Activated CD4-positive, alpha-beta T cell treated with anti-CD3 and anti-CD28 coated beads for 48 hours (primary cell): ENCODE measurements at regions not wholly inside any gene's neighbourhood (a gene's known extent, or its start where the extent isn't known, plus 50 kb on each side); places are given as distances from the start of the nearest gene placed in this dataset.
"Not testable (repeated sequence)": the region's sequence is repeated elsewhere in the genome, so short reads cannot be mapped to it uniquely, and the experiment has no call there.

Source experiments
- DNase-seq: peaks from one replicate; pipeline ENCODE4 v3.0.0-alpha.2; 2020

- no peak for DNase-seq
These were observed 231.4 kb upstream of the ECI2 start for GRCh38 chr6:4366635-4367395.

GRCh38 chr6:4365686-4366085 lies 230.3 kb upstream of the ECI2 start:
- DNase-seq: no peak

GRCh38 chr6:4364711-4365110 lies 229.3 kb upstream of the ECI2 start:
- DNase-seq: no peak

GRCh38 chr6:4364172-4364571 lies 228.8 kb upstream of the ECI2 start:
- no peak for DNase-seq

- DNase-seq: no peak
These were observed 228.3 kb upstream of the ECI2 start for GRCh38 chr6:4363656-4364055.

- DNase-seq: no peak
These were observed 227.0 kb upstream of the ECI2 start for GRCh38 chr6:4362326-4362725.

- DNase-seq: no peak
These were observed 225.5 kb upstream of the ECI2 start for GRCh38 chr6:4360920-4361319.

GRCh38 chr6:4359108-4359730 lies 223.8 kb upstream of the ECI2 start:
- no peak for DNase-seq

GRCh38 chr6:4358414-4359107 lies 223.2 kb upstream of the ECI2 start:
- peak; percentile 63 for DNase-seq

GRCh38 chr6:4357660-4358152 lies 222.3 kb upstream of the ECI2 start:
- DNase-seq: not testable (repeated sequence)

- no peak for DNase-seq
These were observed 221.7 kb upstream of the ECI2 start for GRCh38 chr6:4356899-4357659.

- no peak for DNase-seq
These were observed 219.9 kb upstream of the ECI2 start for GRCh38 chr6:4355241-4355640.

- no peak for DNase-seq
These were observed 218.8 kb upstream of the ECI2 start for GRCh38 chr6:4354181-4354580.

GRCh38 chr6:4352731-4353130 lies 217.4 kb upstream of the ECI2 start:
- no peak for DNase-seq

GRCh38 chr6:4352322-4352669 lies 216.9 kb upstream of the ECI2 start:
- DNase-seq: no peak

- DNase-seq: no peak
These were observed 216.3 kb upstream of the ECI2 start for GRCh38 chr6:4351520-4352321.

- DNase-seq: no peak
These were observed 215.5 kb upstream of the ECI2 start for GRCh38 chr6:4350567-4351519.

- DNase-seq: no peak
These were observed 214.6 kb upstream of the ECI2 start for GRCh38 chr6:4349931-4350330.

GRCh38 chr6:4349323-4349722 lies 213.9 kb upstream of the ECI2 start:
- DNase-seq: no peak

- DNase-seq: no peak
These were observed 213.2 kb upstream of the ECI2 start for GRCh38 chr6:4348462-4349112.

- no peak for DNase-seq
These were observed 212.5 kb upstream of the ECI2 start for GRCh38 chr6:4347877-4348276.
